Heart left ventricle (tissue), 13 donors: ENCODE measurements at regions not wholly inside any gene's neighbourhood (a gene's known extent, or its start where the extent isn't known, plus 50 kb on each side); places are given as distances from the start of the nearest gene placed in this dataset.

Experiments
- CTCF ChIP-seq, 12 donors: fragments of 200-600 bp; sonication (generic) in 4 of 12; IDR thresholded peaks; one replicate each; pipeline versions ENCODE4 v1.5.0 to v1.8.0; 2018 to 2022; ENCODE audit warnings: antibody characterized with exemption in 12 of 12, mild to moderate bottlenecking in 5 of 12
- POLR2A ChIP-seq, 2 donors: fragments of 450-650 bp; IDR thresholded peaks; one replicate each; pipeline ENCODE4 v1.6.1; 2017; ENCODE audit warnings: antibody characterized with exemption in 2 of 2, mild to moderate bottlenecking in 2 of 2, moderate library complexity in 2 of 2
- donor health status: ischemic (EF 13 %, LVEDD 7.1; RV severe dilation, severe dysfunction).
- donor health status: DM: no; HTN: yes; CAD: no.
- donor health status: DM: no; HTN: no; CAD: no.
- donor health status: ischemic (EF 25% LVEDD 6.9; RV normal size, moderate dysfunction).
- donor health status: ischemic (EF 25% LVEDD 5.7; RV mildly dilated, moderate dysfunction).
- donor health status: ischemic (EF 35%, LVEDD 5.7; RV mildly dilated, moderate dysfunction).
- donor health status: nonischemic (EF 11% LVEDD 7.7; RV severe dilation, severe dysfunction).
- donor health status: DM: yes; HTN: yes; CAD: no.
- donor health status: PGD.
- donor health status: ischemic (EF 29% LVEDD 5.4; RV normal size, mild dysfunction).
- donor health status: nonischemic (EF 23%, LVEDD 6.1; RV moderate dilation, normal function).

- TF ChIP-seq CTCF (IDR thresholded peaks at IDR 0.05) (no peak), POLR2A (IDR thresholded peaks at IDR 0.05) (no peak)
Observed at GRCh38 chr22:26857169-26857568, 199.8 kb downstream of the MIAT start.
